Central memory CD8-positive, alpha-beta T cell (primary cell): ENCODE measurements at regions not wholly inside any gene's neighbourhood (a gene's known extent, or its start where the extent isn't known, plus 50 kb on each side); places are given as distances from the start of the nearest gene placed in this dataset.

Experiments
- ATAC-seq: fragments of 150-1000 bp; cut with Tn5 transposase; replicated peaks from 2 replicates; pipeline ENCODE4 v1.10.0; 2022; ENCODE audit warnings: mild to moderate bottlenecking, moderate FRiP score, moderate number of reproducible peaks; ENCODE audit not compliant: poor library complexity, severe bottlenecking; ENCODE audit errors: extremely low read depth
- DNase-seq, 2 donors: peaks; one replicate each; pipeline ENCODE4 v3.0.0; 2021; ENCODE audit warnings: low spot score in 2 of 2
- H3K27ac Mint-ChIP-seq: one replicate; pipeline ENCODE4 v1.8.0; 2022; ENCODE audit warnings: low read depth, mild to moderate bottlenecking, moderate library complexity, mixed read lengths
- H3K27me3 Mint-ChIP-seq: one replicate; pipeline ENCODE4 v1.8.0; 2022; ENCODE audit warnings: mixed read lengths
- H3K36me3 Mint-ChIP-seq: one replicate; pipeline ENCODE4 v1.8.0; 2022; ENCODE audit warnings: mild to moderate bottlenecking, moderate library complexity, mixed read lengths; ENCODE audit not compliant: insufficient read depth
- H3K4me1 Mint-ChIP-seq: one replicate; pipeline ENCODE4 v1.8.0; 2022; ENCODE audit warnings: mixed read lengths
- H3K4me3 Mint-ChIP-seq: one replicate; pipeline ENCODE4 v1.8.0; 2022; ENCODE audit warnings: mild to moderate bottlenecking, moderate library complexity, mixed read lengths
- H3K9me3 Mint-ChIP-seq: one replicate; pipeline ENCODE4 v1.8.0; 2022; ENCODE audit warnings: mixed read lengths

- Mint-ChIP-seq H3K27ac (no peak overlapping the region), H3K9me3 (no peaks in the 10 kb centered on the region), H3K4me3 (no peak overlapping the region), H3K27me3 (no peaks in the 10 kb centered on the region), H3K36me3 (no peaks in the 10 kb centered on the region), H3K4me1 (no peaks in the 10 kb centered on the region)
- DNase-seq, result no peak
- ATAC-seq, result no peak
Measured at GRCh38 chr3:146335386-146335785, 84.5 kb upstream of the PLSCR4 start.

- no peak overlapping the region for H3K27ac Mint-ChIP-seq
- peaks cover 7% of the 10 kb centered on the region for H3K27me3 Mint-ChIP-seq
- H3K4me3 Mint-ChIP-seq, result no peak overlapping the region
- no peaks in the 10 kb centered on the region for H3K36me3 Mint-ChIP-seq
- DNase-seq (no peak), ATAC-seq (no peak)
- H3K9me3 Mint-ChIP-seq, result no peaks in the 10 kb centered on the region
- H3K4me1 Mint-ChIP-seq, result no peaks in the 10 kb centered on the region
Measured at GRCh38 chr3:146334151-146334550, 83.2 kb upstream of the PLSCR4 start.

- DNase-seq, result no peak
- ATAC-seq, result no peak
- peaks cover 17% of the 10 kb centered on the region for H3K27me3 Mint-ChIP-seq
- no peak overlapping the region for H3K27ac Mint-ChIP-seq
- no peaks in the 10 kb centered on the region for H3K9me3 Mint-ChIP-seq
- H3K4me1 Mint-ChIP-seq, result no peaks in the 10 kb centered on the region
- no peaks in the 10 kb centered on the region for H3K36me3 Mint-ChIP-seq
- H3K4me3 Mint-ChIP-seq, result no peak overlapping the region
Measured at GRCh38 chr3:146331967-146332366, 81.1 kb upstream of the PLSCR4 start.

GRCh38 chr3:146326875-146327543 lies 76.1 kb upstream of the PLSCR4 start:
- H3K27me3 Mint-ChIP-seq, result peaks cover 17% of the 10 kb centered on the region
- H3K4me3 Mint-ChIP-seq, result no peak overlapping the region
- H3K9me3 Mint-ChIP-seq, result no peaks in the 10 kb centered on the region
- no peak overlapping the region for H3K27ac Mint-ChIP-seq
- no peaks in the 10 kb centered on the region for H3K36me3 Mint-ChIP-seq
- ATAC-seq (no peak), DNase-seq (no peak)
- no peaks in the 10 kb centered on the region for H3K4me1 Mint-ChIP-seq

GRCh38 chr3:146325170-146325569 lies 74.3 kb upstream of the PLSCR4 start:
- DNase-seq (no peak), ATAC-seq (no peak)
- Mint-ChIP-seq H3K4me1 (no peaks in the 10 kb centered on the region), H3K36me3 (no peaks in the 10 kb centered on the region), H3K27me3 (peaks cover 17% of the 10 kb centered on the region), H3K4me3 (no peak overlapping the region), H3K27ac (no peak overlapping the region), H3K9me3 (no peaks in the 10 kb centered on the region)

- DNase-seq (no peak), ATAC-seq (no peak)
- H3K4me1 Mint-ChIP-seq, result no peaks in the 10 kb centered on the region
- no peaks in the 10 kb centered on the region for H3K36me3 Mint-ChIP-seq
- no peaks in the 10 kb centered on the region for H3K9me3 Mint-ChIP-seq
- H3K27ac Mint-ChIP-seq, result no peak overlapping the region
- no peak overlapping the region for H3K4me3 Mint-ChIP-seq
- no peaks in the 10 kb centered on the region for H3K27me3 Mint-ChIP-seq
Measured at GRCh38 chr3:146322216-146322817, 71.4 kb upstream of the PLSCR4 start.

GRCh38 chr3:146314871-146315270 lies 64.0 kb upstream of the PLSCR4 start:
- Mint-ChIP-seq H3K4me3 (no peak overlapping the region), H3K36me3 (no peaks in the 10 kb centered on the region), H3K9me3 (peaks cover 5% of the 10 kb centered on the region), H3K27ac (no peak overlapping the region), H3K4me1 (no peaks in the 10 kb centered on the region), H3K27me3 (no peaks in the 10 kb centered on the region)
- ATAC-seq (no peak), DNase-seq (no peak)

GRCh38 chr3:146313746-146314111 lies 62.8 kb upstream of the PLSCR4 start:
- H3K4me3 Mint-ChIP-seq, result no peak overlapping the region
- DNase-seq, result no peak
- H3K4me1 Mint-ChIP-seq, result no peaks in the 10 kb centered on the region
- H3K27me3 Mint-ChIP-seq, result no peaks in the 10 kb centered on the region
- ATAC-seq, result no peak
- no peaks in the 10 kb centered on the region for H3K36me3 Mint-ChIP-seq
- no peak overlapping the region for H3K27ac Mint-ChIP-seq
- peaks cover 5% of the 10 kb centered on the region for H3K9me3 Mint-ChIP-seq

GRCh38 chr3:146313031-146313745 lies 62.3 kb upstream of the PLSCR4 start:
- peaks cover 5% of the 10 kb centered on the region for H3K9me3 Mint-ChIP-seq
- ATAC-seq, result no peak
- no peaks in the 10 kb centered on the region for H3K27me3 Mint-ChIP-seq
- H3K4me1 Mint-ChIP-seq, result no peaks in the 10 kb centered on the region
- no peak overlapping the region for H3K27ac Mint-ChIP-seq
- no peak for DNase-seq
- H3K4me3 Mint-ChIP-seq, result no peak overlapping the region
- H3K36me3 Mint-ChIP-seq, result no peaks in the 10 kb centered on the region

GRCh38 chr3:146308682-146309081 lies 57.8 kb upstream of the PLSCR4 start:
- Mint-ChIP-seq H3K9me3 (peaks cover under 1% of the 10 kb centered on the region), H3K36me3 (no peaks in the 10 kb centered on the region), H3K27ac (no peak overlapping the region), H3K4me3 (no peak overlapping the region), H3K4me1 (no peaks in the 10 kb centered on the region), H3K27me3 (no peaks in the 10 kb centered on the region)
- DNase-seq (no peak), ATAC-seq (no peak)

- Mint-ChIP-seq H3K4me1 (no peaks in the 10 kb centered on the region), H3K27me3 (no peaks in the 10 kb centered on the region), H3K4me3 (no peak overlapping the region), H3K9me3 (peaks cover 4% of the 10 kb centered on the region), H3K27ac (no peak overlapping the region), H3K36me3 (no peaks in the 10 kb centered on the region)
- no peak for ATAC-seq
- DNase-seq, result no peak
Measured at GRCh38 chr3:146308222-146308621, 57.3 kb upstream of the PLSCR4 start.

- ATAC-seq, result no peak
- Mint-ChIP-seq H3K27me3 (no peaks in the 10 kb centered on the region), H3K4me1 (no peaks in the 10 kb centered on the region), H3K27ac (no peak overlapping the region), H3K36me3 (no peaks in the 10 kb centered on the region), H3K9me3 (peaks cover 4% of the 10 kb centered on the region), H3K4me3 (no peak overlapping the region)
- DNase-seq, result no peak
Measured at GRCh38 chr3:146307456-146307725, 56.5 kb upstream of the PLSCR4 start.

GRCh38 chr3:146306656-146307455 lies 56.0 kb upstream of the PLSCR4 start:
- no peak overlapping the region for H3K27ac Mint-ChIP-seq
- no peak overlapping the region for H3K4me3 Mint-ChIP-seq
- no peaks in the 10 kb centered on the region for H3K4me1 Mint-ChIP-seq
- DNase-seq (no peak), ATAC-seq (no peak)
- H3K36me3 Mint-ChIP-seq, result no peaks in the 10 kb centered on the region
- no peaks in the 10 kb centered on the region for H3K27me3 Mint-ChIP-seq
- peaks cover 4% of the 10 kb centered on the region for H3K9me3 Mint-ChIP-seq
